Right atrium auricular region (tissue), 2 donors: ENCODE measurements at regions not wholly inside any gene's neighbourhood (a gene's known extent, or its start where the extent isn't known, plus 50 kb on each side); places are given as distances from the start of the nearest gene placed in this dataset.

ENCODE experiments used
- DNase-seq: peaks from one replicate; pipeline ENCODE4 v3.0.0-alpha.2; 2019; ENCODE audit warnings: low spot score
- H3K27ac ChIP-seq, 2 donors: fragments of 200-600 bp; sonication (generic); 1 replicate in 1 of 2; 2 replicates in 1 of 2; pipeline ENCODE4 v1.5.1; 2016 to 2019
- H3K27me3 ChIP-seq, 2 donors: fragments of 200-600 bp; sonication (generic); one replicate each; pipeline versions ENCODE4 v1.5.1 to v1.6.0; 2017 to 2019
- H3K36me3 ChIP-seq: fragments of 200-600 bp; sonication (generic); one replicate; pipeline ENCODE4 v1.5.1; 2016
- H3K4me1 ChIP-seq, 2 donors: fragments of 200-600 bp; sonication (generic); one replicate each; pipeline versions ENCODE4 v1.5.1 to v1.6.0; 2017 to 2019
- H3K4me3 ChIP-seq, 2 donors: fragments of 200-600 bp; sonication (generic); 1 replicate in 1 of 2; 2 replicates in 1 of 2; pipeline ENCODE4 v1.5.1; 2017 to 2019; ENCODE audit warnings: mild to moderate bottlenecking in 1 of 2, moderate library complexity in 1 of 2
- H3K9me3 ChIP-seq, 2 donors: fragments of 200-600 bp; sonication (generic); one replicate each; pipeline ENCODE4 v1.5.1; 2019
- TF ChIP-seq, protein P1 (sequence below), 2 donors: fragments of 200-600 bp; sonication (generic); IDR thresholded peaks; one replicate each; pipeline ENCODE4 v1.5.1; 2019; ENCODE audit warnings: antibody characterized with exemption in 2 of 2

DNA sequence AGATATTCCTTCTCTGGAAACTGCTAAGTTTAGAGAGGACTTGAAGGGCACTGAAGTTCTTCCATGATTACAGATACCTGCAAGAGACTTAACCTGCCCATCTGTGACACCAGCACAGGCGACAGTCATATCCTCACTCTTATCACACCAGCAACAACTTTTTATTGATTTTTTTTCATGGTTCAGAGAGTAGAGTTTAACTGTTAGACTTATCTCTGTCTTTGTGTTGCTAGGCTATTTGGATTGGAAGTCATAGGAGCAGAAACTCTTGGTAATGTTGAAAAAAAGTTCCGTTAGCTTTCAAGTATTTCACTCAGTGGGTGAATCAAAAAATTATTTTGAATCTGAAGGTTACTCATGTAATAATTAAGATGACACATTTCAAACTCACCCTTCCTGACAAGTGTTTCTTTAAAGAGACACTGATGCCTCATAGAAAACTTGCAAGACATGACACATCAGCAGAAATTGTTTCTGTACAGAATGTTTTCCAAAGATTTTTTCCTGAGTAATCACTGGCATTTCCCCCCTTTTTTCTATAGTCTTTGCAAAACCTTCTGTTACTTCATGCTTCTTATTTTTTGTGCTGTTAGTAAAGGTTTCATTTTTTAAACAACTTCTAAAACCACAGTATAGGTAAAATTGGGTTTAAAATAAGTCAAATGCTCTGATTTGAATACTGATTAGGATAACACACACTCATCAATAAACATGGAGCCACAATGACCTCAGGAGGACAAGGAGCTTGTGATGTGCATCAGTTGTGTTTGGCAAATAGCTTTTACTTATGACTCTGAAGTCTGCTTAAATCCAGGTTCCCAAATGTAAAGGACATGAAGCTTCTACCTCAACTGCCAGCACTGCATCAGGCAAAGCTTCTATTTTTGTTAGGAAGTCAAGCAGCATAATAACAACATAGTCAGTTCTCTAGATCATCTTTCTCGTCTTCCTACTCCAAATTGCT, 252.9 kb upstream of the MAN1A1 start:
- DNase-seq, result no peak
- H3K9me3 ChIP-seq, result no peaks in the 10 kb centered on the region
- no peaks in the 10 kb centered on the region for H3K27me3 ChIP-seq
- no peak overlapping the region for H3K27ac ChIP-seq
- no peaks in the 10 kb centered on the region for H3K36me3 ChIP-seq
- TF ChIP-seq, protein P1, sequence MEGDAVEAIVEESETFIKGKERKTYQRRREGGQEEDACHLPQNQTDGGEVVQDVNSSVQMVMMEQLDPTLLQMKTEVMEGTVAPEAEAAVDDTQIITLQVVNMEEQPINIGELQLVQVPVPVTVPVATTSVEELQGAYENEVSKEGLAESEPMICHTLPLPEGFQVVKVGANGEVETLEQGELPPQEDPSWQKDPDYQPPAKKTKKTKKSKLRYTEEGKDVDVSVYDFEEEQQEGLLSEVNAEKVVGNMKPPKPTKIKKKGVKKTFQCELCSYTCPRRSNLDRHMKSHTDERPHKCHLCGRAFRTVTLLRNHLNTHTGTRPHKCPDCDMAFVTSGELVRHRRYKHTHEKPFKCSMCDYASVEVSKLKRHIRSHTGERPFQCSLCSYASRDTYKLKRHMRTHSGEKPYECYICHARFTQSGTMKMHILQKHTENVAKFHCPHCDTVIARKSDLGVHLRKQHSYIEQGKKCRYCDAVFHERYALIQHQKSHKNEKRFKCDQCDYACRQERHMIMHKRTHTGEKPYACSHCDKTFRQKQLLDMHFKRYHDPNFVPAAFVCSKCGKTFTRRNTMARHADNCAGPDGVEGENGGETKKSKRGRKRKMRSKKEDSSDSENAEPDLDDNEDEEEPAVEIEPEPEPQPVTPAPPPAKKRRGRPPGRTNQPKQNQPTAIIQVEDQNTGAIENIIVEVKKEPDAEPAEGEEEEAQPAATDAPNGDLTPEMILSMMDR (IDR thresholded peaks at IDR 0.05), result no peak
- H3K4me1 ChIP-seq, result no peaks in the 10 kb centered on the region
- no peak overlapping the region for H3K4me3 ChIP-seq

DNA sequence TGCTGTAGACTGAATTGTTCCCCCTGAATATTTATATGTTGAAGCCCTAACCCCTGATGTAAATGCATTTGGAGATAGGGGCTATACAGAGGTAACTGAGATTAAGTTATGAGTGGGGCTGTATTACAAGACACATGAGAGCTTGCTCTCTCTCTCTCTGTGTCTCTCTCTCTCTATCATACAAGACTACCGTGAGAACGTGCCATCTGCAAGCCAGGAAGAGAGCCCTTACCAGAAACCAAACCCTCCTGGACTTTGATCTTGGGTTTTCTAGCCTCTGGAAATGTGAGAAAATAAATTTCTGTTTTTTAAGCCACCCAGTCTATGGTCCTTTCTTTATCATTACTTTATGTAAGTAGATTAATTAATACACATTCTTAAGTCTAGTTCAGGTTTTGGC, 249.3 kb upstream of the MAN1A1 start:
- Histone ChIP-seq H3K27ac (no peak overlapping the region), H3K4me1 (no peaks in the 10 kb centered on the region), H3K36me3 (no peaks in the 10 kb centered on the region), H3K9me3 (no peaks in the 10 kb centered on the region), H3K27me3 (no peaks in the 10 kb centered on the region), H3K4me3 (no peak overlapping the region)
- DNase-seq, result no peak
- TF ChIP-seq, protein P1 (IDR thresholded peaks at IDR 0.05), result no peak

DNA sequence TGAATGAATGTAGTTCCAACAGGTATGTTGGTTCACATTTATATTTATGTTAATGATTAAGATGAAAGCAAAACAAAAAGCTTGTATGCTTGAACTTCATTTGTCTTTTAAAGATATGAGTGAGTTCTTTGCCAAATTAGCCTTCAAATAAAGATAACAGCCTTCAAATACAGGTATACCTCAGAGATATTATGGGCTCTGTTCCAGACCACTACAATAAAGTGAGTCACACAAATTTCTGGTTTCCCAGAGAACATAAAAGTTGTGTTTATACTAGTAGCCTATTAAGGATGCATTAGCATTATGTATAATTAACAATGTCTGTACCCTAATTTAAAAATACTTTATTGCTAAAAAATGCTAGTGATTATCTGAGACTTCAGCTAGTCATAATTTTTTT, 245.3 kb upstream of the MAN1A1 start:
- no peaks in the 10 kb centered on the region for H3K4me1 ChIP-seq

DNA sequence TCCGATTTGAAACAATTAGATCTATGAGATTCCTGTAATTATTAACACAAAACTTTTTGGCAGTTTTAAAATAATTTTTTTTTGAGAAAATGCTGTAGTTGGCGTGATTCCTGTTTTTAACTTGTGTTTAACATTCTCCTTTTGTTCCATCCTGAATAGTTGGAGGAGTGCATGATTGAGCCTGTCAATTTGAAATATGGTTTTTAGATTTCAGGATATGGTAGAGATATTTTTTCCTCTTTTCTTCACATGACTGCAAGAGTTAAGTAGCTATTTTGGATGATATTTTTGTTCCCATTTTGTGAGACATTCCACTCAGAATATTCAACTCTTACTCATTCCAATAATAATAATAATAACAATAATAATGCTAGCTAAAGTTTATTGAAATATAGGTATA, 241.7 kb upstream of the MAN1A1 start:
- Histone ChIP-seq H3K36me3 (no peaks in the 10 kb centered on the region), H3K4me1 (no peaks in the 10 kb centered on the region), H3K9me3 (no peaks in the 10 kb centered on the region), H3K4me3 (no peak overlapping the region), H3K27me3 (no peaks in the 10 kb centered on the region), H3K27ac (no peak overlapping the region)
- TF ChIP-seq, protein P1 (IDR thresholded peaks at IDR 0.05), result no peak
- DNase-seq, result no peak

More for the DNA sequence above, 245.3 kb upstream of the MAN1A1 start:
- TF ChIP-seq, protein P1 (IDR thresholded peaks at IDR 0.05), result no peak
- no peak for DNase-seq
- Histone ChIP-seq H3K36me3 (no peaks in the 10 kb centered on the region), H3K27me3 (no peaks in the 10 kb centered on the region), H3K27ac (no peak overlapping the region), H3K4me3 (no peak overlapping the region), H3K9me3 (no peaks in the 10 kb centered on the region)

DNA sequence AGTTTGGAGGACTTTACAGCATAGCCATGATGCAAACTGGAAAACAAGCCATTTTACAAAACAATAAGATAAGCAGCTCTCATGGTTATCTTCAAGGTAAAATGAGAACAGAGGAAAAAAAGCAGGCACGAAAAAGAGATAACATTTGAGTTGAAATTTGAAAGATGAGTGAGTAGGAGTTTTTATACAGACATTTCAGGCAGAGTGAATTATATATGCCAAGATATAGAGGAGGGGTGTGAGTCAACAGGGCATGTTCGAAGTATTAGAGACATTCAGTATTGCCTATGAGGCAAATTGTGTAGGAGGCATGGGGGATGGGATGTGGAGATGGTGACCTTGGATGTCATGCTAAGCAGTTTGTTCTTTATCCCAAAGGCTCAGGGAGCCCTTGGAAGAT, 240.5 kb upstream of the MAN1A1 start:
- no peaks in the 10 kb centered on the region for H3K27me3 ChIP-seq
- H3K4me3 ChIP-seq, result no peak overlapping the region
- TF ChIP-seq, protein P1 (IDR thresholded peaks at IDR 0.05), result no peak
- H3K36me3 ChIP-seq, result no peaks in the 10 kb centered on the region
- H3K27ac ChIP-seq, result no peak overlapping the region
- DNase-seq, result no peak
- no peaks in the 10 kb centered on the region for H3K9me3 ChIP-seq
- no peaks in the 10 kb centered on the region for H3K4me1 ChIP-seq
